Endothelial cell of umbilical vein (primary cell): ENCODE measurements at regions not wholly inside any gene's neighbourhood (a gene's known extent, or its start where the extent isn't known, plus 50 kb on each side); places are given as distances from the start of the nearest gene placed in this dataset.

Experiments
- EZH2 ChIP-seq: IDR thresholded peaks from 2 replicates; pipeline ENCODE4 v1.6.1; 2012; ENCODE audit warnings: borderline replicate concordance, low read depth, mild to moderate bottlenecking, moderate library complexity, low read length, inconsistent platforms; ENCODE audit not compliant: severe bottlenecking
- POLR2A ChIP-seq: IDR thresholded peaks from 2 replicates; pipeline ENCODE4 v1.6.1; 2012; ENCODE audit warnings: low read depth, mild to moderate bottlenecking, control low read depth, low read length
- POLR2AphosphoS5 ChIP-seq: IDR thresholded peaks from 2 replicates; pipeline ENCODE4 v1.6.1; 2012; ENCODE audit warnings: low read depth, mild to moderate bottlenecking, control low read depth, low read length, moderate library complexity; ENCODE audit not compliant: insufficient read depth
- TF ChIP-seq, protein P1 (sequence below), 2 donors: IDR thresholded peaks; 1 replicate in 1 of 2; 2 replicates in 1 of 2; pipeline ENCODE4 v1.5.1; 2011; ENCODE audit warnings: low read length in 2 of 2, mild to moderate bottlenecking in 2 of 2, moderate library complexity in 2 of 2, control low read depth in 1 of 2, inconsistent platforms in 1 of 2, low read depth in 1 of 2; ENCODE audit not compliant: insufficient read depth in 1 of 2; ENCODE audit errors: extremely low read depth in 1 of 2
- TF ChIP-seq, protein P2 (sequence below): IDR thresholded peaks from 2 replicates; pipeline ENCODE4 v1.6.1; 2011; ENCODE audit not compliant: insufficient read depth, insufficient read length

DNA sequence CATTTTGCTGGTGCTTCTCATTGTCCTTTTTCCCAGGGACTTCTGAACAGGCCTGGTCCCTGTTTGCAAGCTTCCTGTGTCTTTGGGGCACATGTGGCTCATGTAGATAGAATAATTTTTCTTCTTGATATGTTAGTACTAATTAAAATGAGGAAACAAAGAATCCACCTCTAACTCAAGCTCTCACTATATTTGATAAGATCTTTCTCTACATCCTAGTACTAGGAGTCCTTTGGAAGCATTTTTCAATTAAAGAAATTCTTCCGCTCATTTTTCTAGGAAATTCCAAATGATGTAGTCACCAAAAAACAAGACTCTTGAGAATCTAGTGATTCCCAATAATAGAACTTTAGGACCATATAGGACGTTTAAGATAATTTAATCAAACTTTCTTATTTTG lies 165.3 kb downstream of the SEC61B start:
- TF ChIP-seq EZH2 (no peak), POLR2A (no peak), POLR2AphosphoS5 (no peak)
- TF ChIP-seq, protein P1, sequence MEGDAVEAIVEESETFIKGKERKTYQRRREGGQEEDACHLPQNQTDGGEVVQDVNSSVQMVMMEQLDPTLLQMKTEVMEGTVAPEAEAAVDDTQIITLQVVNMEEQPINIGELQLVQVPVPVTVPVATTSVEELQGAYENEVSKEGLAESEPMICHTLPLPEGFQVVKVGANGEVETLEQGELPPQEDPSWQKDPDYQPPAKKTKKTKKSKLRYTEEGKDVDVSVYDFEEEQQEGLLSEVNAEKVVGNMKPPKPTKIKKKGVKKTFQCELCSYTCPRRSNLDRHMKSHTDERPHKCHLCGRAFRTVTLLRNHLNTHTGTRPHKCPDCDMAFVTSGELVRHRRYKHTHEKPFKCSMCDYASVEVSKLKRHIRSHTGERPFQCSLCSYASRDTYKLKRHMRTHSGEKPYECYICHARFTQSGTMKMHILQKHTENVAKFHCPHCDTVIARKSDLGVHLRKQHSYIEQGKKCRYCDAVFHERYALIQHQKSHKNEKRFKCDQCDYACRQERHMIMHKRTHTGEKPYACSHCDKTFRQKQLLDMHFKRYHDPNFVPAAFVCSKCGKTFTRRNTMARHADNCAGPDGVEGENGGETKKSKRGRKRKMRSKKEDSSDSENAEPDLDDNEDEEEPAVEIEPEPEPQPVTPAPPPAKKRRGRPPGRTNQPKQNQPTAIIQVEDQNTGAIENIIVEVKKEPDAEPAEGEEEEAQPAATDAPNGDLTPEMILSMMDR (IDR thresholded peaks at IDR 0.05; ENCODE audit: extremely low read depth in 1 of 2, insufficient read depth in 1 of 2, low read depth in 1 of 2, low read length in 2 of 2): no peak
- TF ChIP-seq, protein P2, sequence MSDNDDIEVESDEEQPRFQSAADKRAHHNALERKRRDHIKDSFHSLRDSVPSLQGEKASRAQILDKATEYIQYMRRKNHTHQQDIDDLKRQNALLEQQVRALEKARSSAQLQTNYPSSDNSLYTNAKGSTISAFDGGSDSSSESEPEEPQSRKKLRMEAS: no peak
